ENCODE measurements at regions not wholly inside any gene's neighbourhood (a gene's known extent, or its start where the extent isn't known, plus 50 kb on each side); places are given as distances from the start of the nearest gene placed in this dataset.
"Not testable (repeated sequence)": the region's sequence is repeated elsewhere in the genome, so short reads cannot be mapped to it uniquely, and the experiment has no call there.

DNA sequence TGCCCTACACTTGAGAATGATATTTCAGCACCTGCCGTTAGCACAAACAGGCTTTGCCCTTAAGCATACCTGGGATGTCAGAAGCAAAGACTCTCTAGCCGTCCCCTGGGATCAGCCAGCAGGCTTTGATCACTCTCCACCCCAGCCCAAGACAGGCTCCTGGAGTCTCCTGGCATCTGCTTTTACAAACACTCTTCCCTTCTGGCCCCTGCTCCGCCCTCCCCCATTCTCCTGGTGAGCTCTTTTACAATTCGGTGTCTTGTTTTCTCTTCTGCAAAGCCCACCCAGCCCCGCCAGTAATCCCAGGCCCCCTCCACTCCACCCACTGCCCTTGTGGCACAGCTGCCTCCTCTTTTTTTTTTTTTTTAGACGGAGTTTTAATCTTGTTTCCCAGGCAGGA, 50.4 kb downstream of the KATNIP start:
- no peak for DNase-seq (ENCODE audit: low read depth)

DNA sequence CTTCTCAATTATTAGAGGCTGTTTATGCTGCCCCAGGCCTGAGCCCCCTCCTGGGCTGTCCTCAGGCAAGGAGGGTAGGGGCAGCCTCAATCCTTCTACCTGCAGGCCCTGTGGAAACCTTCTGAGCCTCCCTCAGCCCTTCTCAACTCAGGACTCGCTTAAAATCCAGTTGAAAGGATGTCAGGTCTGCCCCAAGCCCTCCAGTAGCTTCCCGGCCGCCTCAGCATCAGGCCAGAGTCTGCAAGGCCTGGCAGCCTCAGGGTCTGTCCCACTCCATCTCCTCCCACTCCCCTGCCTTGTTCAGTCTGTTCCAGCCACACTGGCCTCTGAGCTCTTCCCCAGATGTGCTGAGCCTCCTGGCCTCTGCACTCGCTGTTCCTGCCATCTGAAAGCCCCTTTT, 52.2 kb downstream of the KATNIP start:
- DNase-seq (ENCODE audit: low read depth) = no peak

DNA sequence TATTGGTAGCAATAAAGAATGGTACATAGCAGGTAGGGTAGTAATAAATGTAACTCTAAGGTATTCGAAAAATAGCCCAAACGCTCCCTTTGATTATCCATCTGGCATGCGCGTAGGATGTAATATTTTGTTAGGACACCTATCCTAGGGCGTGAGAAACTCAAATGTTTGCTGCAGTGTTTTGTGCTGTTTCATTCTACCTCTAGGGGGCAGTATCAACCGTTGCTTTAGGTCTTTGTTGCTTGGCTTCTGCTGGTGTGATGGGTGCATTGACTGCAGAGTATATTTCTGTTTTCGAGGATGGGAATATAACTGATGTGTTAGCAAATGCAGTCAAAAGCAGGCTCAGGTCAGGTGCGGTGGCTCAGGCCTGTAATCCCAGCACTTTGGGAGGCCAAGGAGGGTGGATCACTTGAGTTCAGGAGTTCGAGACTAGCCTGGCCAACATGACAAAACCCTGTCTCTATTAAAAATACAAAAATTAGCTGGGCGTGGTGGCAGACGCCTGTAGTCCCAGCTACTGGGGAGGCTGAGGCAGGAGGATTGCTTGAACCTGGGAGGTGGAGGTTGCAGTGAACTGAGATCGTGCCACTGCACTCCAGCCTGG, 55.7 kb downstream of the KATNIP start:
- peak; percentile 48 for DNase-seq (ENCODE audit: low read depth)

DNA sequence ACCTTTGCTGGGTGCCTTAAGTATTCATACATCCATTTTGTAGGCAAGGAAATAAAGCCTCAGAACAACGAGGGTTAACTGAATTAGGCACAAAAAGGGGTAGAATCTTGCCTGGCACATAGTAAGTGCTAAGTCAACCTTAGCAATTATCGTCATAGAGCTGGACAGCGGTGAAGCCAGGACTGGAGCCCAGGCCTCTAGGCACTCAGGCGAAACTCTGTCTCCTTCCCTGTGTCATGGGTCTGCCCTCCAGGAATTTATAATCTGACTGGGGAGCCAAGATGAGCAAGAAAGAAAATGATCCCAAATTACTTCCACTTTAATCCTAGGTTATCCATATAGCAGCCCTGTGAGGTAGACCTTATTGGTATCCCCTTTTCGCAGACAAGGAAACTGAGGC, 61.4 kb downstream of the KATNIP start:
- no peak for DNase-seq (ENCODE audit: low read depth)

DNA sequence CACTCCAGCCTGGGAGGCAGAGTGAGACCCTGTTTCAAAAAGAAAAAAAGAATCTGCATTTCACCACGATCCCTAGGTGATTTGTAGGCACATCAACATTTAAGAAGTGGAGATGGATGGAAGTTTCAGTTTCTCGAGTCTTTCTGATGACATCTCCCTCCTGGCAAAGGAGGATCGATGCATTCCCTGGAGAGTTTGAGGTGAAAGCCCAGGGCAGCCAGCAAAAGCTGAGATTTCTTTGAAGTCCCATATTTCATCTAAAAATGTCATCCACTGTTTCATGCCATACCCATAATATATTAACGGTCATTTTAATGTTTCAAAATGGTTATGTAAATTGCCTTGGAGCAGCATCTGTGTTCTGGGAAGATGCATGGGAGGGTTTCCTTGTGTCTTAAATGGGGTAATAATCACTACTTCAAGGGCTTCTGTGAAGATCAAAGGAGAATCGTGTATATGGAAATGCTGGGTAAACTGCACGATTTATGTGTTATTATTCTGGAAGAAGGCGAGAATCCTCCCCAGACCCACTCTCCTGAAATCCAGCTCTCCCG, 63.4 kb downstream of the KATNIP start:
- no peak for DNase-seq (ENCODE audit: low read depth)

DNA sequence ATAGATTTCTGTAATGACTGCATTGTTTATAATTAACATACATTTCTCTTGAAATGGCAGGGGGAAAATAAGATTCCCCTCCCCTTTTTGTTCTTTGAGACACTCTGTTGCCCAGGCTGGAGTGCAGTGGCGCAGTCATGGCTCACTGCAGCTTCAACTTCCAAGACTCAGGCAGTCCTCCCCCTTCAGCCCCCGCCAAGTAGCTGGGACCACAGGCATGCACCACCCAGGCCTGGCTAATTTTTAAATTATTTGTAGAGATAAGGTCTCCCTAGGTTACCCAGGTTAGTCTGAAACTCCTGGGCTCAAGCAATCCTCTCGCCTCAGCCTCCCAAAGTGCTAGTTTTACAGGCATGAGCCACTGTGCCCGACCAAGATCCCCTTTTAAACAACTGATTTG, 67.7 kb downstream of the KATNIP start:
- no peak for DNase-seq (ENCODE audit: low read depth)

DNA sequence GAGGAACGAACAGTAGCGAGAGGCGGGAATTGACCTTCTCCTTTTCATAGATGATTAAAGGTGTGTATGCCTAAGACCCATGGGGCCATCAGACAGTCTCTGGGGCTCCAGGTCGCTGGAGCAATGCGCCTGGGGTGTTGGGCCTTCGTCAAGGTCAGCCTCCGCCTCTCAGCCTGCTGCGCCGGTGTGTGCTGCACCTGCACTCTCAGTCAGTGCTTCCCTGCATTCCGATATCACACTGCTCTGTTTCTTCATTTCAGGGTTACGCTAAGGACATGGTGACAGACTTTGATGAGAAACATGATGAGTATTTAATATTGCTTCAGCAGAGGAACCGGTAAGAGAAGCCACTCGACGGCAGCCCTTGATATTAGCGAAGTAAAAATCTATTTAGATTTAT, 68.2 kb downstream of the KATNIP start:
- no peak for DNase-seq (ENCODE audit: low read depth)

DNA sequence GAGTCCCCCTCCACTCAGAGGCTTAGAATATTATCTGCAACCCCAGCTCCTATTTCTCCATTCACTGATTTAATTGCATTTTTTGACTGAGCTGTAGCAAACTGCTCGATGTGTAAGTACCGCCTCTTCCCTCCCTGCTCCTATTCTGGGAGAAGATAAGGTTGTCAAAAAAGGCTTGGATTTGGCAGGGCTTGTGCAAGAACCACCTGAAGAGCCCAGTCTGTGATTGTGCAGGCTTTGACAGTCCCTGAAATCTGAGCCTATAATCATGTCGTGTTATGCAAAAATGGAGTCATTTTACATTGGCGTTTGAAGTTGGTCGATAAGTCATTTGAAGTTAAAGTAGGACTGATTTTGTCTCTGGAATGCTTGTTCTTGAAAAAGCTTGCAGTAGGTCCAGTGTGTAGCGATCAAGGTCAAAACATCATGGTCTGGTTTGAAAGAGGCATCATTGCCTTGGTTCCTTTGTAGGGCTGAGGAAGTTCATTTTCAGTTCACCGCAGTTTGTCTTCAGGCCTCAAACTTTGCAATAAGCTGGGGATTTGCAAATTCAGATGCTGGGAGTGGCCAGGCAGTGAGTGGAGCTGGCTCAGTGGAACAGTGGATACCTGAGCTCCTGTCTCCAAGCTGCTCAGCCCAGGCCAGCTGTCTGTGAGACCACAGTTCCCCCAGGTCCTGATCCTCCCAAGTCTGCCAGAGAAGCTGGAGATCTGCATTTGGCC, 68.8 kb downstream of the KATNIP start:
- no peak for DNase-seq (ENCODE audit: low read depth)

DNA sequence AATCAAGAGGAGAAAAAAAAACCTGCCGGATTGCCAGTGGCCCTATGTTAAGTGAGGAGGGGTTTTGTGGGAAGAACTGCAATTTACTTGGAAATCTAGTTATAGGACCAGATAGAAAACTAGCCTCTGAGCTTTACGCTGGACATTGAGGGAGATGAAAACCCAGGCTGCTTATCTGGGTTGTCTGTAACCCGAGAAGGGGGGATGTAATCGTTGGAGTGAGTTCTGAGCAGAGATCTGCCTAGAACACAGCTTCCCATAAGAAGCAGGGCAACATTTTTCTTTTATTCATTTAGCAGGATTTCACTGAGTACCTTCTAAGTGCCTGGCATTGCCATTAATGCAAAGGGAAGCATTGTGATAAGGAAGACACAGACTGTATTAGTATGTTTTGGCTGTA, 70.6 kb downstream of the KATNIP start:
- no peak for DNase-seq (ENCODE audit: low read depth)

DNA sequence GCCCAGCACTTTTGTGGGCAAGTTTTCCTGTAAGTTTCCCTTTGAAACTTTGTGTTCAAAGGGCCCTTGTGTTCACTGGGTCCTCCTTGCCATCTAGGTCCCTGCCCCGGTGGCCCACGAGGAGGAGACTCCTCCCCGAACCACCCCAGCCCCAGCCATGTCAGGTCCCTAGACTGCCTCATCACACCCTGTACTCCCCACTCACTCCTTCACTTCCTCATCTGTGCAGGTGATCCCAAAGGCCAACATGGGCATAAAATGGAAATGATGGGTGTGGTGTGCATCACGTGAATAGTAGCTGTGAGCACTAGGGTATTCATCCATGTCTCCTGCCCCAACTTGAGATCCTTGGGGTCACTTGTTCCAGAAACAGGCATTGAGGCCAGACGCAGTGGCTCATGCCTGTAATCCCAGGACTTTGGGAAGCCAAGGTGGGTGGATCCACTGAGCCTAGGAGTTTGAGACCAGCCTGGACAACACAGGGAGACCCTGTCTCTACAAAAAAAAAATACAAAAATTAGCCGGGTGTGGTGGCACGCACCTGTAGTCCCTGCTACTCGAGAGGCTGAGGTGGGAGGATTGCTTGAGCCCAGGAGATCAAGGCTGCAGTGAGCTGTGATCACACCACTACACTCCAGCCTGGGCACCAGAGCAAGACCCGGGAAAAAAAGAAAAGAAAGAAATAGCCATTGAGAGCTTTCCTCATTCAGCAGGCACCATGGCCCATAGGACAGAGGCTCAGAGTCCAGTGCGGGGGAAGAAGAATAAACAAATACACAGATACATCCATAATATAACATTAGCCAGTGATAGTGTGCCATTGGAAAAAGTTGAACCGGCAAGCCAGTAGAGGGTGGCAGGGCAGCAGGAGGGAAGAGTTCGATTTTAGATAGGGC, 74.5 kb downstream of the KATNIP start:
- DNase-seq (ENCODE audit: low read depth) = no peak

DNA sequence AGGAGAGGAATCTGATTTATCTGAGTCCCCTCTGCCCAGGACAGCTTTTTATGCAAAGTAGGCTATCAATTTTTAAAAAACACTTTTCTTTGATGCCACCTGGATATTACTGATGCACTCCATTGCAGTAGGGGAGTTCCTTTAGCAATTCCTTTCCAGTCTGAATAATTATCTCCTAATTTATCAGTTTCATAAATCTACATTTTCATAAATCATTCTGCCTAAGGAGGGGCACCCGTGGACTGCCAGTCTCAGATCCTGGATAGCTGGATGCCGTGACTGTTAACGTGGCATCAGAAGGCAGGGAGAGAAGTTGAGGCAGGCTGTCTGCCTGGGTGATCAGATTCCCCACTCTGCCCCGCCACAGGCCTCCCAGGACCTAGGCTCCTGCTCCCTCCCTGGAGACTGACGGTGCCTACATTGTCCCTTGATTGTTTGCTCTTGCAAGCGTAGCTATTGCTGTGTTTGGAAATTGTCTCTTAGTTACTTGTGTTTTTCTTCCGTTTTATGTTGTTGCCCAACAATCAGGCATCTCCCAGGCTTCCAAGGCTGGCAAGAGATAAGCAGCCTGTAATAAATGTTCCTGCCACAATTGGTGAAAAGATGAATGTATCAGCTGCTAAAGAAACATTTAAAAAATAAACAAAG, 75.2 kb downstream of the KATNIP start:
- DNase-seq (ENCODE audit: low read depth) = peak; percentile 24

DNA sequence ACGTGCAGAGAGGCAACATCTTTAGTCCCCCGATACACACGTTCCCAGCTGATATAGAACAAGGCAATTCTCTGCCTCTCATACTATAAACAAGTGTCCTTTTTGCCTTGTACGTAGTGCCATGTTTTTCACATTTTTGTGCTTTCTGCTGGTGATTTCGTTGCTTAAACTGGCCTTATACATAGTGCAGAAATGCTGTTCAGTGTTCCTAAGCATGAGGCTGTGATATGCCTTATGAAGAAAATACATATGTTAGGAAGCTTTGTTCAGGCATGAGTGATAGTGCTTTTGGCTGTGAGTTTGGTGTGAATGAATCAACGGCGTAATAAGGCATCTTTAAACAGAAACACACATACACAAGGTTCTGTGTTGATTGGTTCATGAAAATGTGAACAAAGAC, 77.2 kb downstream of the KATNIP start:
- no peak for DNase-seq (ENCODE audit: low read depth)

DNA sequence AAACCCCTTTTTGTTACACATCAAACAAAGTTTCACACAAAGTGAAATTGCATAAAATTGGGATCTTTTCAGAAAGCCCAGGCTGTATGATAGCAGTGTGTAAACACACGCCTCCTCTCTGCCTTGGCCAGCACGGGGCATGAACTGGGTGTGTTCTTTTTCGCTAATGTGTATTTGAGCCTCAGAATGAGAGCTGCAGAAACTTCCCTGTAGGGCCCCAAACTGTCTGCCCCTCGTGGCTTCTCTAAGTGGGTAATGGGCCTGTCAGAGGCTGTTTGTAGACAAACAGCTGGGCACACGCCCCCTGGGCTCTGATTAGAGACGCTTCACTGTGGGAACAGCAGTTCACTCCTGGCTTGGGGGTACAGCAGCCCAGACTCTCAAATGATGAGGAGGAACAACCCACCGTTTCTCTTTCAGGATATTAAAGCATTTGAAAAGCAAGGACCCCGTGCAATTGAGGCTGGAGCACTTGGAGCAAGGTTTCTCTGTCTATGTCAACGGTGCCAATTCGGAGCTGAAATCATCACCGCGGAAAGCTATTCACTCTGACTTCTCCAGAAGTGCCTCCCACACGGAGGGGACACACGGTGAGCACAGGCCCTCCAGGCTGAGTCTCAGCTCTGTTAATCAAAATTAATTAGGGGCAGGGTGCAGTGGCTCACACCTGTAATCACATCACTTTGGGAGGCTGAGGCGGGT, 78.4 kb downstream of the KATNIP start:
- DNase-seq (ENCODE audit: low read depth) = no peak

DNA sequence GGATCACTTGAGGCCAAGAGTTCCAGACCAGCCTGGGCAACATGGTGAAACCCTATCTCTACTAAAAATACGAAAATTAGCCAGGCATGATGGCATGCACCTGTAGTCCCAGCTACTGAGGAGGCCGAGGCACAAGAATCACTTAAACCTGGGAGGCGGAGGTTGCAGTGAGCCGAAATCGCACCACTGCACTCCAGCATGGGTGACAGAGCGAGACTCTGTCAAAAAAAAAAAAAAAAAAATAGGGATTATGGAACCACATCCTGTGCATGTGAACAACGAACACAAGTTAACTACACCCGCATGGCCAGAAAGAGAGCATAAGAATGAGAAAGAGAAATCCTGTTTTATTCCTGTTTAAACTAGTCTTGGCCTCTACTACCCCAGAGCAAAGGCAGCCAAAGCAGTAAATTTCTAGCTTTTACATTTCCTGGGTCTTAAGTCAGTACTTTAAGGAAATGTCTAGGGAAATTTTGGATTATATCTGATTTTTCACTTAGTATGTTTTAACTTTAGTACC, 79.1 kb downstream of the KATNIP start:
- DNase-seq (ENCODE audit: low read depth) = not testable (repeated sequence)

DNA sequence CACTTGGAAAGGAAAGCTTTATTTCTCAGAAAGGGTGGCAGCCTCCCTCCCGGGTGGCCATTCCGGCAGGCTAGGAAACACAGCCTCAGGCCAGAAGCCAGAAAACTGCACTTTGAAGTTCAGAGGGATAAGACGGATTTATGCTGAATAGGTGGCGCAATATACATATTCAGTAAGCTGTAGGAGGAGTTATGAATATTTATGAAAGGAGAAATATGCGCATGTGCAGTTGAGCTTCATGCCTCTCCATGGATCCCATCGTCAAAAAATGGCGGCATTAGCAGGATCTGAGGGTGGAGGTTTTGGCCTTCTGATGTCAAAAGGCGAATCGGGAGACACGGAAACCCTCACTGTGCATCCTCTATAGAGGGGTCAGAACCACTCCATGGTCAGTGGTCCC, 82.3 kb downstream of the KATNIP start:
- no peak for DNase-seq (ENCODE audit: low read depth)

DNA sequence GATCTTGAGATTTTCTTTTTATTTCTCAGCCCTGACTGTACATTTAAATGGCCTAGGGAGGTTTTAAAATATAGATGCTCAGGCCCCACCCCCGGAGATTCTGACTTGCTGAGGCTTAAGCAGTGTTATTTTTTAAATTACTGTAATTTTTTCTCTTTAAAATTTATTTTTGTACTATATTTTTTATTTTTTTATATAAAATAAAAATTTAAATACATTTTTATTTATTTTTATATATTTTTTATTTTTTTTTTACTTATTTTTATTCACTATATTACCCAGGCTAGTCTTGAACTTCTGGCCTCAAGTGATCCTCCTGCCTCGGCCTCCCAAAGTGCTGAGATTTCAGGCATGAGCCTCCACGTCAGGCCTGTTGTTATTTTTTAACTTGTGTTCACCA, 83.3 kb downstream of the KATNIP start:
- no peak for DNase-seq (ENCODE audit: low read depth)

DNA sequence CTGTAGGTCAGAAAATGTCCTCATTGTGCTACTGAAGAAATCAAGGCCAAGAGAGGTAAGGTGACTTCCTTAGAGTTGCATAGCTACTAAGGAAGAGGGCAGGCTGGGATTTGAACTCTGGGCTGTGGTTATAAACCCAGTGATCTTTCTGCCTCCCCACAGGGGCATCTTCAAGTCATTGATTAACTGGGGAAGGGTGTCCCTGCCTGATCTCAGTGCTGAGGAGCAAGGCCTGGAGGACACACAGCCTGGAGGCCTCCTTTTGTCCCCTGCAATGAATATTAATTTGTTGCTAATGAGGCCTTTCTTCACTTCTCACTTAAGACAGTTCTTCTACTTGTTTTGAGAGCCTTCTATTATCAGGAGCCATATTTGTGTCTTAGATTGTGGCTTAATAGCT, 83.8 kb downstream of the KATNIP start:
- no peak for DNase-seq (ENCODE audit: low read depth)

DNA sequence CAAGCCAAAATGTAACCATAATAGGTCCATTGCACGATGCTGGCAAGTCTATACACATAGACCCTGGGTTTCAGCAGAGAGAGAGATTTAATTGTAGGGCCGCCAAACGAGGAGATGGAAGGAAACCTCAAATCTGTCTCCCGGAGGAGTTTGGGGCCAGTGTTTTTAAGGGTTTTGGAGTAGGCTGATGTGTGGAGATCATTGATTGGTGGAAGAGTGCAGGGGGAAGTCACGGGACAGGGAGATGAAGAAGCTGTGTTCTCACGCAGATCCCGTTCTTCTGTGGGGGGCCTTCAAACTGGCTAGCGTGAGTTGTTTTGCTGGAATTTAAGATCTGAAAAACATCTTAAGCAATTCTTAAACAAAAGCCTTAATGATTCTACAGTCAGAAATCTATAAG, 84.8 kb downstream of the KATNIP start:
- DNase-seq (ENCODE audit: low read depth) = no peak

DNA sequence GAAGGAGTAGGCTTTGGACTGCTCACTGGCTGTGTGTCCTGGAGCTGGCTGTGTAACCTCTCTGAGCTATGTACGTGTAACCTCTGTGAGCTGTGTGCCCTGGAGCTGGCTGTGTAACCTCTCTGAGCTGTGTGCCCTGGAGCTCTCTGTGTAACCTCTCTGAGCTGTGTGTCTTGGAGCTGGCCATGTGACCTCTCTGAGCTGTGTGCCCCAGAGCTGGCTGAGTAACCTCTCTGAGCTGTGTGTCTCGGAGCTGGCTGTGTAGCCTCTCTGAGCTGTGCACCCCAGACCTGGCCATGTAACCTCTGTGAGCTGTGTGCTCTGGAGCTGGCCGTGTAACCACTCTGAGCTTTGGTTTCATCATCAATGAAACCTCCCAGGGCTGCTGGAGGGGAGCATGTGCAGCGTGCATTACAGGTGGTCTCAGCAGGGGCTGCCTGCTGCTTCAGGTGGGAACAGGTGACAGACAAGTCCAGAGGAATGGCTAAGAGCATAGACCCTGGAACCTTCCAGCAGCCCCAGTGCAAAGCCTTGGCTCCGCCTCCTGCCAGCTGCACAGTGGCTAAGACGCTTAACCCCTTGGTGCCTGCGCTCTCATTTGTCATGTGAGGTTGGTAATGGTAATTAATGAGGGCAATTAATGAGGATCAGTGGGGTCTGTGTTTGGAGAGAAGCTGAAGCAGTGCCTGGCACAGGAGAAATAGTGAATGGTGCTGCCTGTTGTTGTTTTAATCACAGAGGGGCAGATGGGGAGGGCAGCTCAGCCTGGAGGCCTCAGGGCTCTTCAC, 86.7 kb downstream of the KATNIP start:
- DNase-seq (ENCODE audit: low read depth) = no peak

DNA sequence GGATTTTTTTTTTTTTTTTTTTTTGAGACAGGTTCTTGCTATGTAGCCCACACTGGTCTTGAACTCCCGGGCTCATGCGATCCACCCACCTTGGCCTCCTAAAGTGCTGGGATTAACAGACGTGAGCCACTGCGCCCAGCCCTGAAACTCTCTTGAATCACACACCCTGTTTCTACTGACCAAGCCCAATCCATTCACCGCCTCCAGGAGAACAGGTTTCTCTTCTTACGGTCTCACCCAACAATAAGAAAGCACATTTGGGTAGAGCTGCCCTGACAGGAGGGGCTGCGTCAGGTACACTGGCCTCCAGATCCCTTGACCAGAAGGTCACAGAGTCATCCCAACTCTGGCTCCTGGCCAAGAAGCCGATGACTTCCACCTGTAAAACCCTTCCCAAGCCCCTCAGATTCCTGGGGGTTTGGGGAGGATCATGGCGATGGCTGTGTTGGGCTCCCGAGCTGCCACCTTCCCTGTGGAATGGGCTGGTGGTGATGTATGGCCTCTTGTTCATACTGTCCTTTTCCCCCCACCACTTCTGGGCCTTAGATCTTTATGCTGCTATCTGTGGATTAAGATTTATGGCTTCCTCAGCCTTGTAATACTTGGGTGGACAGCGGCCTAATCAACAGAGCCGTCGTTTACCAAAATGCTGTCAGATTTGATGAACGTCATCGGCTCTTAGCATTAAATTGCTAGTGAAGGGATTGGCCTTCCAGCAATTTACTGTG, 89.1 kb downstream of the KATNIP start:
- DNase-seq (ENCODE audit: low read depth) = no peak

Measured in EH (cell line).